ENCODE measurements at regions not wholly inside any gene's neighbourhood (a gene's known extent, or its start where the extent isn't known, plus 50 kb on each side); places are given as distances from the start of the nearest gene placed in this dataset.

DNA sequence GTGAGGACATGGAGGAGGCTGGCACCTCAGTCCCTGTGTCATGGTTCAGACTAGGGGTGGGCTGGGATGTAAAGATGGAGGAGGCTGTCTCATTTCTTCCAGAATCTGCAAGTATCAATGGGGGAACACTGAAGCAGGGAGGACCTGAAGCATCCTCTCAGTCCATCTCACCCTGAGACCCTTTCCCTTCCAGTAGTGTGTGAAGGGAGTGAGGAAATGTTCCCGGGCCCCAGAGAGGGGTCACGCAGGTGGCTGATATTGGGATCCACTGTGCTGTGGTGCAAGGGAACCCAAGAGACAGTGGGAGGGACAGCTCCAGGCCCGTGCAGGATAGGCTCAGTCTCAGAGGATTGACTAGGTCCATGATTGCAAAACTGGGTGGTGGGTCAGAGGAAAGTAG lies 72.2 kb upstream of the ADPGK start:
- Histone ChIP-seq H3K27me3 (no peaks in the 10 kb centered on the region), H3K9me2 (replicated peaks; ENCODE audit: insufficient read depth) (no peaks in the 10 kb centered on the region), H3K27ac (no peak overlapping the region), H2AFZ (no peak overlapping the region), H4K20me1 (ENCODE audit: insufficient read depth, poor library complexity, severe bottlenecking) (no peaks in the 10 kb centered on the region), H3K9me3 (ENCODE audit: low read depth) (no peaks in the 10 kb centered on the region), H3K79me2 (no peaks in the 10 kb centered on the region), H3K36me3 (replicated peaks; ENCODE audit: insufficient read depth, low read depth) (no peaks in the 10 kb centered on the region), H3K4me3 (no peak overlapping the region), H3K4me1 (ENCODE audit: insufficient read depth) (peaks cover 12% of the 10 kb centered on the region), H3K4me2 (no peak overlapping the region)
- TF ChIP-seq, protein P1, sequence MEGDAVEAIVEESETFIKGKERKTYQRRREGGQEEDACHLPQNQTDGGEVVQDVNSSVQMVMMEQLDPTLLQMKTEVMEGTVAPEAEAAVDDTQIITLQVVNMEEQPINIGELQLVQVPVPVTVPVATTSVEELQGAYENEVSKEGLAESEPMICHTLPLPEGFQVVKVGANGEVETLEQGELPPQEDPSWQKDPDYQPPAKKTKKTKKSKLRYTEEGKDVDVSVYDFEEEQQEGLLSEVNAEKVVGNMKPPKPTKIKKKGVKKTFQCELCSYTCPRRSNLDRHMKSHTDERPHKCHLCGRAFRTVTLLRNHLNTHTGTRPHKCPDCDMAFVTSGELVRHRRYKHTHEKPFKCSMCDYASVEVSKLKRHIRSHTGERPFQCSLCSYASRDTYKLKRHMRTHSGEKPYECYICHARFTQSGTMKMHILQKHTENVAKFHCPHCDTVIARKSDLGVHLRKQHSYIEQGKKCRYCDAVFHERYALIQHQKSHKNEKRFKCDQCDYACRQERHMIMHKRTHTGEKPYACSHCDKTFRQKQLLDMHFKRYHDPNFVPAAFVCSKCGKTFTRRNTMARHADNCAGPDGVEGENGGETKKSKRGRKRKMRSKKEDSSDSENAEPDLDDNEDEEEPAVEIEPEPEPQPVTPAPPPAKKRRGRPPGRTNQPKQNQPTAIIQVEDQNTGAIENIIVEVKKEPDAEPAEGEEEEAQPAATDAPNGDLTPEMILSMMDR (IDR thresholded peaks at IDR 0.05; ENCODE audit: poor library complexity) = no peak
- TF ChIP-seq EZH2phosphoT487 (IDR thresholded peaks at IDR 0.05; ENCODE audit: low read depth, severe bottlenecking, unreplicated experiment) = no peak
- TF ChIP-seq EZH2 (IDR thresholded peaks at IDR 0.05; ENCODE audit: borderline replicate concordance) = no peak
- no peak for DNase-seq (ENCODE audit: low spot score)
- 69% methylated on average over 3 of the region's 3 CpGs for WGBS (ENCODE audit: low lambda C conversion rate, missing lambda C conversion rate)

DNA sequence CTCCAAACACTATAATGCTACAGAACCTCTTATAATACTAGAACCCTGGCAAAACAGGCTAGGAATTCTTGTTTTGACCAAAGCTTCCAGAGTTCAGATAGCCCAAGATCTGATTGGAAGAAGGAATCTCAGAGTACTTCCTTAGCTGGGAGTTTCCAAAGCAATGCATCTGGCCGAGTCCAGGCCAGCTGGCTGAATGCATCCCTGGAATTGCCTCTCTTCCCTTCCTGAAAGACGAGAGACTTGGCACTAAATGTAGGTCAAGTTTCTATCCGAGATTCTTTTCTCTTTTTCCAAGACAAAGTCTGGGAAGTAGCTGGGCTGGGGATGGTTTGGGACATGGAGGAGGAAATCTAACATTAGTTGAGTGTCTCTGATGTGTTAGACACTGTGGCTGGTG lies 68.7 kb upstream of the ADPGK start:
- H3K9me2 ChIP-seq (replicated peaks; ENCODE audit: insufficient read depth) = no peaks in the 10 kb centered on the region
- H3K27me3 ChIP-seq = no peaks in the 10 kb centered on the region
- H3K4me3 ChIP-seq = no peak overlapping the region

GRCh38 chr15:72851586-72851985 lies 68.0 kb upstream of the ADPGK start:
- Histone ChIP-seq H2AFZ (no peak overlapping the region), H4K20me1 (ENCODE audit: insufficient read depth, poor library complexity, severe bottlenecking) (no peaks in the 10 kb centered on the region), H3K9me3 (ENCODE audit: low read depth) (no peaks in the 10 kb centered on the region), H3K27me3 (no peaks in the 10 kb centered on the region), H3K27ac (no peak overlapping the region), H3K36me3 (replicated peaks; ENCODE audit: insufficient read depth, low read depth) (no peaks in the 10 kb centered on the region), H3K79me2 (no peaks in the 10 kb centered on the region), H3K4me3 (no peak overlapping the region), H3K4me2 (no peak overlapping the region), H3K9me2 (replicated peaks; ENCODE audit: insufficient read depth) (no peaks in the 10 kb centered on the region), H3K4me1 (ENCODE audit: insufficient read depth) (no peaks in the 10 kb centered on the region)
- DNase-seq (ENCODE audit: low spot score) = no peak
- 83% methylated on average over 8 of the region's 8 CpGs for WGBS (ENCODE audit: low lambda C conversion rate, missing lambda C conversion rate)
- no peak for TF ChIP-seq EZH2 (IDR thresholded peaks at IDR 0.05; ENCODE audit: borderline replicate concordance)
- TF ChIP-seq, protein P1 (IDR thresholded peaks at IDR 0.05; ENCODE audit: poor library complexity) = no peak
- TF ChIP-seq EZH2phosphoT487 (IDR thresholded peaks at IDR 0.05; ENCODE audit: low read depth, severe bottlenecking, unreplicated experiment) = no peak

More for the DNA sequence above, 68.7 kb upstream of the ADPGK start:
- TF ChIP-seq EZH2phosphoT487 (IDR thresholded peaks at IDR 0.05; ENCODE audit: low read depth, severe bottlenecking, unreplicated experiment) (no peak), EZH2 (IDR thresholded peaks at IDR 0.05; ENCODE audit: borderline replicate concordance) (no peak)
- TF ChIP-seq, protein P1 (IDR thresholded peaks at IDR 0.05; ENCODE audit: poor library complexity) = no peak
- Histone ChIP-seq H3K4me2 (no peak overlapping the region), H3K9me3 (ENCODE audit: low read depth) (no peaks in the 10 kb centered on the region), H3K36me3 (replicated peaks; ENCODE audit: insufficient read depth, low read depth) (no peaks in the 10 kb centered on the region), H3K27ac (no peak overlapping the region), H3K4me1 (ENCODE audit: insufficient read depth) (no peaks in the 10 kb centered on the region), H2AFZ (no peak overlapping the region), H3K79me2 (no peaks in the 10 kb centered on the region), H4K20me1 (ENCODE audit: insufficient read depth, poor library complexity, severe bottlenecking) (no peaks in the 10 kb centered on the region)
- DNase-seq (ENCODE audit: low spot score) = no peak
- WGBS (ENCODE audit: low lambda C conversion rate, missing lambda C conversion rate) = 70% methylated on average over 3 of the region's 3 CpGs

DNA sequence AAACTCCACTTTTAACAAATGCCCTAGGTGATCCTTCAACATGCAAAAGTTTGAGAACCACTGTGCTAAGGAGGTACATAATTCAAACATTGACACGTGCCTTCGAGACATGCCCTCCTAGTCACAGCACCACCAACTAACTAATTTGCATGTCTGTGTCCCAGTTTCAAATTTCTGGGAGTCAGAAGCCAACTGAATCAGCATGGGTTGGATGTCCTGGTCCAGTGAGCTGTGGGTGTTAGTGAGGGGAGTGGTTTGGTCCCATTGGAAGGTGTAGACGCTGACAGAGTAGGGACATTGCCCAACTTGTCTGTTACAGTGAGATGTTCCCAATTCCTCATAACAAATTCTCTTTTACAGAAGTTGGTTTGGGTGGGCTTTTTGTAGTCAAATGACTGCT lies 67.3 kb upstream of the ADPGK start:
- H3K9me2 ChIP-seq (replicated peaks; ENCODE audit: insufficient read depth) = no peaks in the 10 kb centered on the region
- H3K36me3 ChIP-seq (replicated peaks; ENCODE audit: insufficient read depth, low read depth) = no peaks in the 10 kb centered on the region
- no peak overlapping the region for H2AFZ ChIP-seq
- H3K27ac ChIP-seq = no peak overlapping the region
- no peaks in the 10 kb centered on the region for H3K27me3 ChIP-seq
- no peaks in the 10 kb centered on the region for H3K79me2 ChIP-seq
- no peak overlapping the region for H3K4me2 ChIP-seq
- 52% methylated on average over 3 of the region's 3 CpGs for WGBS (ENCODE audit: low lambda C conversion rate, missing lambda C conversion rate)
- DNase-seq (ENCODE audit: low spot score) = no peak
- no peak for TF ChIP-seq EZH2phosphoT487 (IDR thresholded peaks at IDR 0.05; ENCODE audit: low read depth, severe bottlenecking, unreplicated experiment)
- TF ChIP-seq, protein P1 (IDR thresholded peaks at IDR 0.05; ENCODE audit: poor library complexity) = no peak
- TF ChIP-seq EZH2 (IDR thresholded peaks at IDR 0.05; ENCODE audit: borderline replicate concordance) = no peak
- no peaks in the 10 kb centered on the region for H3K9me3 ChIP-seq (ENCODE audit: low read depth)
- H3K4me3 ChIP-seq = no peak overlapping the region
- H4K20me1 ChIP-seq (ENCODE audit: insufficient read depth, poor library complexity, severe bottlenecking) = no peaks in the 10 kb centered on the region
- no peaks in the 10 kb centered on the region for H3K4me1 ChIP-seq (ENCODE audit: insufficient read depth)

All from hepatocyte (in vitro differentiated cells).